ENCODE measurements at regions not wholly inside any gene's neighbourhood (a gene's known extent, or its start where the extent isn't known, plus 50 kb on each side); places are given as distances from the start of the nearest gene placed in this dataset.

GRCh38 chr2:128543036-128543435 is 224.4 kb upstream of the HS6ST1 start:
- DNase-seq: no peak

GRCh38 chr2:128543646-128544045 is 225.0 kb upstream of the HS6ST1 start:
- DNase-seq: no peak

GRCh38 chr2:128544321-128545037 is 225.8 kb upstream of the HS6ST1 start:
- no peak for DNase-seq

- DNase-seq: no peak
Measured at GRCh38 chr2:128545085-128545484, 226.4 kb upstream of the HS6ST1 start.

- DNase-seq: no peak
Measured at GRCh38 chr2:128545829-128546228, 227.2 kb upstream of the HS6ST1 start.

- no peak for DNase-seq
Measured at GRCh38 chr2:128547667-128548066, 229.0 kb upstream of the HS6ST1 start.

- DNase-seq: no peak
Measured at GRCh38 chr2:128548461-128548891, 229.8 kb upstream of the HS6ST1 start.

- DNase-seq: no peak
Measured at GRCh38 chr2:128549094-128549493, 230.4 kb upstream of the HS6ST1 start.

- DNase-seq: no peak
Measured at GRCh38 chr2:128549646-128550260, 231.1 kb upstream of the HS6ST1 start.

GRCh38 chr2:128550389-128550788 is 231.7 kb upstream of the HS6ST1 start:
- DNase-seq: no peak

GRCh38 chr2:128550801-128551416 is 232.2 kb upstream of the HS6ST1 start:
- DNase-seq: no peak

GRCh38 chr2:128551435-128551834 is 232.8 kb upstream of the HS6ST1 start:
- no peak for DNase-seq

GRCh38 chr2:128552141-128552805 is 233.6 kb upstream of the HS6ST1 start:
- DNase-seq: no peak

- DNase-seq: no peak
Measured at GRCh38 chr2:128552806-128553551, 234.3 kb upstream of the HS6ST1 start.

- no peak for DNase-seq
Measured at GRCh38 chr2:128554151-128554769, 235.6 kb upstream of the HS6ST1 start.

- DNase-seq: no peak
Measured at GRCh38 chr2:128555433-128555832, 236.8 kb upstream of the HS6ST1 start.

- DNase-seq: no peak
Measured at GRCh38 chr2:128556089-128556488, 237.4 kb upstream of the HS6ST1 start.

GRCh38 chr2:128556633-128557032 is 238.0 kb upstream of the HS6ST1 start:
- no peak for DNase-seq

GRCh38 chr2:128557069-128557468 is 238.4 kb upstream of the HS6ST1 start:
- no peak for DNase-seq

GRCh38 chr2:128557831-128558241 is 239.2 kb upstream of the HS6ST1 start:
- DNase-seq: no peak

GRCh38 chr2:128558441-128558840 is 239.8 kb upstream of the HS6ST1 start:
- DNase-seq: no peak

- no peak for DNase-seq
Measured at GRCh38 chr2:128558895-128559532, 240.3 kb upstream of the HS6ST1 start.

Data from stimulated activated CD4-positive, alpha-beta T cell treated with anti-CD3 and anti-CD28 coated beads, Interleukin-15, amount 100 ng/mL, for 24 hours (primary cell).